Hepatocyte (in vitro differentiated cells): ENCODE measurements at regions not wholly inside any gene's neighbourhood (a gene's known extent, or its start where the extent isn't known, plus 50 kb on each side); places are given as distances from the start of the nearest gene placed in this dataset.

ENCODE experiments used
- DNase-seq: peaks from one replicate; pipeline ENCODE4 v3.0.0-alpha.2; 2016; ENCODE audit warnings: low spot score
- H2AFZ ChIP-seq: fragments of 200-600 bp; sonication (generic); 2 replicates; pipeline ENCODE4 v1.6.0; 2016; ENCODE audit warnings: antibody characterized with exemption, mild to moderate bottlenecking
- H3K27ac ChIP-seq: fragments of 200-600 bp; sonication (generic); 2 replicates; pipeline ENCODE4 v1.5.1; 2016; ENCODE audit warnings: mild to moderate bottlenecking
- H3K27me3 ChIP-seq: fragments of 200-600 bp; sonication (generic); 2 replicates; pipeline ENCODE4 v1.6.1; 2016
- H3K36me3 ChIP-seq: fragments of 200-600 bp; sonication (generic); replicated peaks from 2 replicates; pipeline ENCODE4 v1.5.1; 2016; ENCODE audit warnings: low read depth; ENCODE audit not compliant: insufficient read depth
- H3K4me1 ChIP-seq: fragments of 200-600 bp; sonication (generic); 2 replicates; pipeline ENCODE4 v1.5.1; 2016; ENCODE audit warnings: mild to moderate bottlenecking, moderate library complexity; ENCODE audit not compliant: insufficient read depth
- H3K4me2 ChIP-seq: fragments of 200-600 bp; sonication (generic); 2 replicates; pipeline ENCODE4 v1.6.0; 2016
- H3K4me3 ChIP-seq: fragments of 200-600 bp; sonication (generic); 2 replicates; pipeline ENCODE4 v1.5.1; 2016; ENCODE audit warnings: mild to moderate bottlenecking
- H3K79me2 ChIP-seq: fragments of 200-600 bp; sonication (generic); 2 replicates; pipeline ENCODE4 v1.6.0; 2017; ENCODE audit warnings: mild to moderate bottlenecking
- H3K9me2 ChIP-seq: fragments of 200-600 bp; sonication (generic); replicated peaks from 2 replicates; pipeline ENCODE4 v1.6.0; 2017; ENCODE audit warnings: mild to moderate bottlenecking; ENCODE audit not compliant: insufficient read depth
- H3K9me3 ChIP-seq: fragments of 200-600 bp; sonication (generic); 2 replicates; pipeline ENCODE4 v1.5.1; 2016; ENCODE audit warnings: low read depth, mild to moderate bottlenecking
- H4K20me1 ChIP-seq: fragments of 200-600 bp; sonication (generic); 2 replicates; pipeline ENCODE4 v1.6.0; 2016; ENCODE audit warnings: mild to moderate bottlenecking; ENCODE audit not compliant: insufficient read depth, poor library complexity, severe bottlenecking
- EZH2 ChIP-seq: fragments of 200-600 bp; sonication (generic); IDR thresholded peaks from 2 replicates; pipeline ENCODE4 v1.6.1; 2016; ENCODE audit warnings: antibody characterized with exemption, mild to moderate bottlenecking, borderline replicate concordance
- EZH2phosphoT487 ChIP-seq: fragments of 200-600 bp; sonication (generic); IDR thresholded peaks from one replicate; pipeline ENCODE4 v1.6.1; 2018; ENCODE audit warnings: antibody characterized with exemption, mild to moderate bottlenecking, low read depth, moderate library complexity; ENCODE audit not compliant: unreplicated experiment, severe bottlenecking
- WGBS: methylation state at CpG from one replicate; pipeline ENCODE4 v1.1.6; 2016; ENCODE audit warnings: low lambda C conversion rate; ENCODE audit errors: missing lambda C conversion rate; 5-methylcytosine and 5-hydroxymethylcytosine counted together
- TF ChIP-seq, protein P1 (sequence below): fragments of 200-600 bp; sonication (generic); IDR thresholded peaks from 2 replicates; pipeline ENCODE4 v1.5.1; 2016; ENCODE audit warnings: antibody characterized with exemption, mild to moderate bottlenecking; ENCODE audit not compliant: poor library complexity

DNA sequence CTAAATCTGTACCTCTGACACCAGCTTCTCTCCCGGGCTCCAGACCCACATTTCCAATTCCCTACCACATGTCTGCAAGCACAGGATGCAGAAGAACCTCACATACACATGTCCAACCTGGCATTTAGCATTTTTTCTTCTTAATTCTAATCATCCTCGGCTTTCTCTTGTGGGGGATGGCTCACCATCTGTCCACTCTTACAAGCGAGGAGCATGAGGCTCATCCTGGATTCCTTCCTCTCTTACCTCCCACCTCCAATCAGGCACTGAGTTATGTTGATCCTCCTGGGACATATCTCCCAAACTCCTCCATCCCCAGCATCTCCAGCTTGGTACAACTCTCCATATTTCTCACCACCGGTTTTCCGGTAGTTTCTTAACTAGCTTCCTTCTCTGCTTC is 149.8 kb upstream of the LARGE1 start:
- DNase-seq, result no peak
- Histone ChIP-seq H3K27me3 (no peaks in the 10 kb centered on the region), H3K27ac (no peak overlapping the region), H3K9me2 (no peaks in the 10 kb centered on the region), H2AFZ (no peak overlapping the region), H3K9me3 (no peaks in the 10 kb centered on the region), H3K4me1 (no peaks in the 10 kb centered on the region), H3K36me3 (no peaks in the 10 kb centered on the region), H3K4me3 (no peak overlapping the region), H4K20me1 (no peaks in the 10 kb centered on the region), H3K4me2 (no peak overlapping the region), H3K79me2 (no peaks in the 10 kb centered on the region)
- WGBS, result 81% methylated on average over 5 of the region's 5 CpGs
- TF ChIP-seq EZH2phosphoT487, result no peak
- TF ChIP-seq EZH2, result no peak
- TF ChIP-seq, protein P1, sequence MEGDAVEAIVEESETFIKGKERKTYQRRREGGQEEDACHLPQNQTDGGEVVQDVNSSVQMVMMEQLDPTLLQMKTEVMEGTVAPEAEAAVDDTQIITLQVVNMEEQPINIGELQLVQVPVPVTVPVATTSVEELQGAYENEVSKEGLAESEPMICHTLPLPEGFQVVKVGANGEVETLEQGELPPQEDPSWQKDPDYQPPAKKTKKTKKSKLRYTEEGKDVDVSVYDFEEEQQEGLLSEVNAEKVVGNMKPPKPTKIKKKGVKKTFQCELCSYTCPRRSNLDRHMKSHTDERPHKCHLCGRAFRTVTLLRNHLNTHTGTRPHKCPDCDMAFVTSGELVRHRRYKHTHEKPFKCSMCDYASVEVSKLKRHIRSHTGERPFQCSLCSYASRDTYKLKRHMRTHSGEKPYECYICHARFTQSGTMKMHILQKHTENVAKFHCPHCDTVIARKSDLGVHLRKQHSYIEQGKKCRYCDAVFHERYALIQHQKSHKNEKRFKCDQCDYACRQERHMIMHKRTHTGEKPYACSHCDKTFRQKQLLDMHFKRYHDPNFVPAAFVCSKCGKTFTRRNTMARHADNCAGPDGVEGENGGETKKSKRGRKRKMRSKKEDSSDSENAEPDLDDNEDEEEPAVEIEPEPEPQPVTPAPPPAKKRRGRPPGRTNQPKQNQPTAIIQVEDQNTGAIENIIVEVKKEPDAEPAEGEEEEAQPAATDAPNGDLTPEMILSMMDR, result no peak

DNA sequence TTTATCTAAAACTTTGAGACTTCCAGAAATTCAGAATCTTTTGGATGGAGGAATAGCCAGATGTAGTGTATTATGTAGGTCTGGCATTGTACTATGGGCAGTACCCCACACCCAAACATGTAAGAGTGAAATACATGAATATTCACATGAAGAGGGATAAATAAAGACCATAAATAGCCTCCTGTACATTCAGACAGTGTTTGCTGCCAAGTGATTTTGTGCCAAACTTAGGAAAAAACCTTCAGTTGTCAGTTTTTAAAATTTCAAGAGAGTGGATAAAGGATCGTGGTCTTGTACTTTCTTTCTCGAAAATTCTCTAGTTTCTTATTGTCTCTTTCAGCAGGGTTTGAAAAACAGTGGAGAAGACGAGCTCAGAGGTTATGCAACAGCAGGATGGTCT is 150.3 kb upstream of the LARGE1 start:
- no peak for DNase-seq
- Histone ChIP-seq H4K20me1 (no peaks in the 10 kb centered on the region), H3K4me1 (no peaks in the 10 kb centered on the region), H3K36me3 (no peaks in the 10 kb centered on the region), H3K4me3 (no peak overlapping the region), H3K27ac (no peak overlapping the region), H3K4me2 (no peak overlapping the region), H3K9me2 (no peaks in the 10 kb centered on the region), H3K79me2 (no peaks in the 10 kb centered on the region), H3K9me3 (no peaks in the 10 kb centered on the region), H2AFZ (no peak overlapping the region), H3K27me3 (no peaks in the 10 kb centered on the region)
- no peak for TF ChIP-seq EZH2phosphoT487
- TF ChIP-seq, protein P1, result no peak
- TF ChIP-seq EZH2, result no peak
- WGBS, result 65% methylated on average over 3 of the region's 3 CpGs

DNA sequence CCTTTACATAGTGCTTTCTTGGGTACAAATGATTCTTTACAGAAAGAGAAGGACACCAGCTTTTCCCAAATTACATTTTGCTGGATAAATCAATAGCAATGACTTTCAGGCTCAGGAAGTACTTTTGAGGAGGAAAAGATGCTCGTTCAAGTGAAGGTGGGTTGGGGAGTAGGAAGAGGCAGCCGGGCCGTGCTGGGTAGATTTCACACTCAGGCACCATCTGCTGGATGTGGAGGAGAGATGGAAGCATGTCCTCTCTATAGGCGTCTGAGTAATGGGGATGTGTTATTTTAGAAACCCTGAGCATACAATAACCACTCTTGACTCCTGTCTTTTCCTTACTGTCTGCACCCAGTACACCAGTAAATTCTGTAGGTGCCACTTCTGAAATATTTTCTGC is 152.3 kb upstream of the LARGE1 start:
- Histone ChIP-seq H3K79me2 (no peaks in the 10 kb centered on the region), H3K9me3 (no peaks in the 10 kb centered on the region), H3K4me3 (no peak overlapping the region), H3K4me2 (no peak overlapping the region), H3K4me1 (no peaks in the 10 kb centered on the region), H4K20me1 (no peaks in the 10 kb centered on the region), H3K9me2 (no peaks in the 10 kb centered on the region), H3K27me3 (no peaks in the 10 kb centered on the region), H3K27ac (no peak overlapping the region), H3K36me3 (no peaks in the 10 kb centered on the region), H2AFZ (no peak overlapping the region)
- WGBS, result 77% methylated on average over 4 of the region's 4 CpGs
- TF ChIP-seq EZH2, result no peak
- TF ChIP-seq EZH2phosphoT487, result no peak
- TF ChIP-seq, protein P1, result no peak
- DNase-seq, result no peak

DNA sequence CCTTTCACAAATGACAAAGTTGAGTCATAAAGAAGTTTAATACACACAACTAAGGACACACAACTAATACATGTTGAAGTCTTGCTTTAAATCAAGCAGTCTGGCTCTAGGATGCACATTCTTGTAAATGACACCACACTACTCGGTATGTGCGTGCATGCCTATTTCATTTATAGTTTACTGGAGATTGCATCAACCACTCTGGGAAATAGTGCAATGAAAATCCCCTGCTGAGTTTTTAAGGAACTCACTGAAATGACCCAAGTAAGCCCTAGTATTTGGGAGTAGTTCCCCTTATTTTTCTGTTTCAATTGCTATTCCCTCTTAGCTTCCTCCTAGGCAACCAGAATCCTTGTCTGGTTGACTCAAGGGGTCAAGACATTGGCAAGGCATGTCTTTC is 160.2 kb upstream of the LARGE1 start:
- no peaks in the 10 kb centered on the region for H3K27me3 ChIP-seq
- no peak overlapping the region for H2AFZ ChIP-seq
- TF ChIP-seq EZH2phosphoT487 (no peak), EZH2 (no peak)
- TF ChIP-seq, protein P1, result no peak
- no peak overlapping the region for H3K4me2 ChIP-seq
- no peaks in the 10 kb centered on the region for H3K79me2 ChIP-seq
- DNase-seq, result no peak
- H3K9me2 ChIP-seq, result no peaks in the 10 kb centered on the region
- H3K36me3 ChIP-seq, result no peaks in the 10 kb centered on the region
- no peaks in the 10 kb centered on the region for H4K20me1 ChIP-seq
- H3K4me1 ChIP-seq, result no peaks in the 10 kb centered on the region
- no peak overlapping the region for H3K4me3 ChIP-seq
- 92% methylated on average over 2 of the region's 2 CpGs for WGBS
- H3K27ac ChIP-seq, result no peak overlapping the region
- no peaks in the 10 kb centered on the region for H3K9me3 ChIP-seq
